ENCODE measurements at regions not wholly inside any gene's neighbourhood (a gene's known extent, or its start where the extent isn't known, plus 50 kb on each side); places are given as distances from the start of the nearest gene placed in this dataset.

GRCh38 chr13:33352041-33352440 is 66.5 kb upstream of the STARD13 start:
- 87 to 92% (median 88%) methylated on average over 5 of the region's 5 CpGs for WGBS, 3 donors
- Histone ChIP-seq H3K9me3 (no peaks in the 10 kb centered on the region), H3K4me3 (no peak overlapping the region), H3K27me3 (no peaks in the 10 kb centered on the region), H3K4me1 (ENCODE audit: insufficient read depth) (peaks cover 5% of the 10 kb centered on the region), H3K36me3 (no peaks in the 10 kb centered on the region), H3K27ac (no peak overlapping the region)
- no peak for DNase-seq
- intact Hi-C loops (cut with DNase I) = no loop called here
- no peak for TF ChIP-seq POLR2A (IDR thresholded peaks at IDR 0.05)
- no peak for TF ChIP-seq CTCF (IDR thresholded peaks at IDR 0.05)
- TF ChIP-seq EP300 (IDR thresholded peaks at IDR 0.05) = no peak

- Histone ChIP-seq H3K4me1 (ENCODE audit: insufficient read depth) (peaks cover 5% of the 10 kb centered on the region), H3K9me3 (no peaks in the 10 kb centered on the region), H3K4me3 (no peak overlapping the region), H3K27me3 (no peaks in the 10 kb centered on the region), H3K36me3 (no peaks in the 10 kb centered on the region), H3K27ac (no peak overlapping the region)
- intact Hi-C loops (cut with DNase I) = no loop called here
- no peak for TF ChIP-seq POLR2A (IDR thresholded peaks at IDR 0.05)
- TF ChIP-seq EP300 (IDR thresholded peaks at IDR 0.05) = no peak
- no peak for TF ChIP-seq CTCF (IDR thresholded peaks at IDR 0.05)
- no peak for DNase-seq
- WGBS, 3 donors = 96 to 99% (median 97%) methylated on average over 5 of the region's 5 CpGs
Measured at GRCh38 chr13:33352526-33352925, 67.0 kb upstream of the STARD13 start.

GRCh38 chr13:33353210-33353609 is 67.7 kb upstream of the STARD13 start:
- WGBS, 3 donors = 56 to 64% (median 58%) methylated on average over 4 of the region's 4 CpGs
- TF ChIP-seq EP300 (IDR thresholded peaks at IDR 0.05) (no peak), POLR2A (IDR thresholded peaks at IDR 0.05) (no peak), CTCF (IDR thresholded peaks at IDR 0.05) (no peak)
- no peaks in the 10 kb centered on the region for H3K27me3 ChIP-seq
- DNase-seq = no peak
- no peaks in the 10 kb centered on the region for H3K9me3 ChIP-seq
- H3K36me3 ChIP-seq = no peaks in the 10 kb centered on the region
- H3K27ac ChIP-seq = no peak overlapping the region
- no peak overlapping the region for H3K4me3 ChIP-seq
- H3K4me1 ChIP-seq (ENCODE audit: insufficient read depth) = peaks cover 5% of the 10 kb centered on the region
- intact Hi-C loops (cut with DNase I) = no loop called here

- H3K36me3 ChIP-seq = no peaks in the 10 kb centered on the region
- peaks cover 5% of the 10 kb centered on the region for H3K4me1 ChIP-seq (ENCODE audit: insufficient read depth)
- no peak for DNase-seq
- no peak overlapping the region for H3K4me3 ChIP-seq
- intact Hi-C loops (cut with DNase I) = no loop called here
- H3K9me3 ChIP-seq = no peaks in the 10 kb centered on the region
- 89 to 94% (median 94%) methylated on average over 4 of the region's 4 CpGs for WGBS, 3 donors
- no peak for TF ChIP-seq CTCF (IDR thresholded peaks at IDR 0.05)
- TF ChIP-seq POLR2A (IDR thresholded peaks at IDR 0.05) = no peak
- TF ChIP-seq EP300 (IDR thresholded peaks at IDR 0.05) = no peak
- H3K27me3 ChIP-seq = no peaks in the 10 kb centered on the region
- H3K27ac ChIP-seq = no peak overlapping the region
Measured at GRCh38 chr13:33353646-33354045, 68.1 kb upstream of the STARD13 start.

Data from ovary (tissue), 7 donors.